Stimulated activated CD8-positive, alpha-beta memory T cell treated with anti-CD3 and anti-CD28 coated beads, Interleukin-7, amount 100 ng/mL, for 24 hours (primary cell): ENCODE measurements at regions not wholly inside any gene's neighbourhood (a gene's known extent, or its start where the extent isn't known, plus 50 kb on each side); places are given as distances from the start of the nearest gene placed in this dataset.

ENCODE experiments used
- DNase-seq: peaks from one replicate; pipeline ENCODE4 v3.0.0-alpha.2; 2020; ENCODE audit warnings: low read depth

GRCh38 chr7:11895337-11895736 lies 63.3 kb upstream of the THSD7A start:
- DNase-seq: no peak

- DNase-seq: no peak
These were observed 64.7 kb upstream of the THSD7A start for GRCh38 chr7:11896663-11897062.

GRCh38 chr7:11899247-11899646 lies 67.2 kb upstream of the THSD7A start:
- no peak for DNase-seq

- no peak for DNase-seq
These were observed 78.3 kb upstream of the THSD7A start for GRCh38 chr7:11910253-11910652.

- no peak for DNase-seq
These were observed 79.9 kb upstream of the THSD7A start for GRCh38 chr7:11911900-11912299.

- DNase-seq: no peak
These were observed 82.6 kb upstream of the THSD7A start for GRCh38 chr7:11914645-11915044.

- DNase-seq: no peak
These were observed 91.5 kb upstream of the THSD7A start for GRCh38 chr7:11923376-11923930.

- DNase-seq: no peak
These were observed 99.3 kb upstream of the THSD7A start for GRCh38 chr7:11931307-11931706.

GRCh38 chr7:11934796-11935195 lies 102.8 kb upstream of the THSD7A start:
- no peak for DNase-seq

GRCh38 chr7:11935905-11936304 lies 103.9 kb upstream of the THSD7A start:
- DNase-seq: no peak

GRCh38 chr7:11946794-11947193 lies 114.8 kb upstream of the THSD7A start:
- DNase-seq: no peak

GRCh38 chr7:11950281-11950680 lies 118.3 kb upstream of the THSD7A start:
- no peak for DNase-seq

- no peak for DNase-seq
These were observed 118.9 kb upstream of the THSD7A start for GRCh38 chr7:11950942-11951341.

GRCh38 chr7:11951909-11952308 lies 119.9 kb upstream of the THSD7A start:
- no peak for DNase-seq

GRCh38 chr7:11952972-11953371 lies 121.0 kb upstream of the THSD7A start:
- DNase-seq: no peak

- DNase-seq: no peak
These were observed 125.0 kb upstream of the THSD7A start for GRCh38 chr7:11956991-11957390.

- DNase-seq: no peak
These were observed 126.0 kb upstream of the THSD7A start for GRCh38 chr7:11957956-11958355.

- DNase-seq: no peak
These were observed 127.1 kb upstream of the THSD7A start for GRCh38 chr7:11959121-11959520.

- no peak for DNase-seq
These were observed 128.6 kb upstream of the THSD7A start for GRCh38 chr7:11960621-11961020.

- DNase-seq: no peak
These were observed 137.6 kb upstream of the THSD7A start for GRCh38 chr7:11969643-11970042.

- DNase-seq: no peak
These were observed 138.1 kb upstream of the THSD7A start for GRCh38 chr7:11970132-11970531.

GRCh38 chr7:11985376-11985775 lies 153.4 kb upstream of the THSD7A start:
- DNase-seq: no peak

GRCh38 chr7:11985971-11986370 lies 154.0 kb upstream of the THSD7A start:
- no peak for DNase-seq

GRCh38 chr7:11988186-11988585 lies 156.2 kb upstream of the THSD7A start:
- no peak for DNase-seq

- no peak for DNase-seq
These were observed 170.4 kb upstream of the THSD7A start for GRCh38 chr7:12002428-12002827.
